Right lobe of liver (tissue), 6 donors: ENCODE measurements at regions not wholly inside any gene's neighbourhood (a gene's known extent, or its start where the extent isn't known, plus 50 kb on each side); places are given as distances from the start of the nearest gene placed in this dataset.

ENCODE experiments used
- ATAC-seq, 4 donors: fragments of 200-7000 bp; cut with Tn5 transposase; one replicate each; pipeline ENCODE4 v1.9.1; 2020; ENCODE audit warnings: mild to moderate bottlenecking in 4 of 4, moderate library complexity in 4 of 4
- DNase-seq, 3 donors: peaks; one replicate each; pipeline ENCODE4 v3.0.0-alpha.2; 2020
- H3K27ac ChIP-seq, 3 donors: fragments of 200-600 bp; one replicate each; pipeline ENCODE4 v1.8.0; 2022
- H3K27me3 ChIP-seq, 2 donors: fragments of 200-600 bp; one replicate each; pipeline ENCODE4 v1.8.0; 2022
- H3K36me3 ChIP-seq, 4 donors: fragments of 200-600 bp; sonication (generic) in 1 of 4; one replicate each; pipeline versions ENCODE4 v1.5.1 to v1.8.0; 2017 to 2022; ENCODE audit warnings: control low read depth in 1 of 4
- H3K4me1 ChIP-seq, 4 donors: fragments of 200-600 bp; sonication (generic) in 1 of 4; one replicate each; pipeline versions ENCODE4 v1.5.1 to v1.8.0; 2017 to 2022; ENCODE audit warnings: control low read depth in 1 of 4
- H3K4me3 ChIP-seq, 3 donors: fragments of 200-600 bp; one replicate each; pipeline ENCODE4 v1.8.0; 2022
- H3K9me3 ChIP-seq, 4 donors: fragments of 200-600 bp; sonication (generic) in 1 of 4; one replicate each; pipeline versions ENCODE4 v1.5.1 to v1.8.0; 2017 to 2022; ENCODE audit warnings: control low read depth in 1 of 4
- CTCF ChIP-seq, 4 donors: fragments of 200-600 bp in 3 of 4; fragments of 450-650 bp in 1 of 4; IDR thresholded peaks; one replicate each; pipeline versions ENCODE4 v1.5.1 to v1.8.0; 2016 to 2022; ENCODE audit warnings: antibody characterized with exemption in 4 of 4, mild to moderate bottlenecking in 2 of 4
- POLR2A ChIP-seq: fragments of 450-650 bp; IDR thresholded peaks from one replicate; pipeline ENCODE4 v1.6.1; 2017; ENCODE audit warnings: antibody characterized with exemption, mild to moderate bottlenecking
- WGBS: methylation state at CpG from one replicate; pipeline ENCODE4 v1.1.6; 2018; ENCODE audit warnings: low coverage, low lambda C conversion rate; ENCODE audit not compliant: insufficient coverage; ENCODE audit errors: missing lambda C conversion rate; 5-methylcytosine and 5-hydroxymethylcytosine counted together
- intact Hi-C, 2 donors: fragments of 100-400 bp; cut with DNase I; formaldehyde crosslinking; loops; one replicate each; pipeline versions ENCODE4 v1.11.2 to v1.14.1; 2022
- donor health status: DM: no; HTN: yes; CAD: no.
- donor health status: DM: no; HTN: no; CAD: no.
- donor health status: DM: no; HTN: no; CAD: no.
- donor health status: DM: no; HTN: yes; CAD: no.
- donor health status: DM: no; HTN: yes; CAD: no.

- no peak for TF ChIP-seq POLR2A
- TF ChIP-seq CTCF (IDR thresholded peaks at IDR 0.05): no peak
- DNase-seq: no peak
- H3K36me3 ChIP-seq: no peaks in the 10 kb centered on the region
- intact Hi-C loops: no loop called here
- H3K4me3 ChIP-seq: no peak overlapping the region
- H3K9me3 ChIP-seq: no peaks in the 10 kb centered on the region
- H3K27ac ChIP-seq: no peak overlapping the region
- ATAC-seq: no peak
- 55% methylated on average over 2 of the region's 2 CpGs for whole genome bisulfite sequencing
- H3K4me1 ChIP-seq: no peaks in the 10 kb centered on the region
- H3K27me3 ChIP-seq: no peaks in the 10 kb centered on the region
Measured at GRCh38 chr12:23083267-23083666, 458.3 kb downstream of the ETNK1 start.

DNA sequence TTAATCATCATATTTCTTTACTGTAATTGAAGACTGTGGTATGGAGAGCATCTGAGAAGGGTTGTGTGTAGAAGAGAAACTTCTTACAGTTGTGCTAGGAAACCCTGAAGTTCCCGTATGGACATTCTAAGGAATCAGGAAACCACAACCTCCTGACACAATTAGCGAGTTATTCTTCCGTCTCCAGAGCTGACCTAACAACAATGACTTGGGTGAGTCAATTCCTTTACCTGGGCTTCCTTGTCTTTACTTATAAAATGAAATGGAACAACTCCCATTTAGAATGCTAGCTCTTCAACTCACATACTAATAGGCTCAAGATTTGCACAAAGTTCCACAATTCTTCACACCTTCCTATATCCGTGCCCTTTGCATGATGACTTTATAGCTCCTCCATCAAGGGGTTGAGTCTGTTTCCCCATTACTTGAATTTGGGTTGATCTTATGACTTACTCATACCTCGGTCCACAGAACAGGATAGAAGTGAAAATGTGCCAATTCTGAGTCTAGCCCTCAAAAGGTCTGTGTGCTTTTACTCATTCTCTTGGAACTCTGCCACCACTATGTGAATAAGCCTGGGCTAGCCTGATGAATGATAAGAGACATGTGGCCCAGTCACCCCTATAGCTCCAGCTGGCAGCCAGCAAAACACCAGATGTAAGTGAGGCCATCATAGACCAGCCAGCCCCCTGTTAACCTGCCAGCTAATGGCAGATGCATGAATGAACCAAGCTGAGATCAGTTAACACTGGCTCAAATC is 459.4 kb downstream of the ETNK1 start:
- peak in 2 of 4 donors; percentile 70 to 98 for ATAC-seq
- TF ChIP-seq CTCF (IDR thresholded peaks at IDR 0.05): no peak
- no peak for TF ChIP-seq POLR2A

DNA sequence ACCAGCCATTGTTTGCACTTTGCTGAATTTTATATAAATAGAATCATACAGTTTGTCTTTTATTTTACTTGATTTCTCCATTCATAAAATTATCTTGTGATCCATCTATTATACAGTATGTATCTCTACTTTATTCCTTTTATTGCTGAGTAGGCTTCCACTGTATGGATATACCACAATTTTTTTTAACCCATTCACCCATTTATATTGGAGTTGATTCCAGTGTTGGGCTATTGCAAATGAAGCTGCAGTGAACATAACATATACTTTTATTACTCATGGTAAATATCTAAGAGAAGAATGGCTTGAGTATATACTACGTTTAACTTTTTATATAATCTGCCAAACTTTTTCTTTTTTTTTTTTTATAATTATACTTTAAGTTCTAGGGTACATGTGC is 463.6 kb downstream of the ETNK1 start:
- Histone ChIP-seq H3K4me1 (no peaks in the 10 kb centered on the region), H3K36me3 (no peaks in the 10 kb centered on the region), H3K27me3 (no peaks in the 10 kb centered on the region), H3K27ac (no peak overlapping the region), H3K4me3 (no peak overlapping the region), H3K9me3 (no peaks in the 10 kb centered on the region)
- WGBS: 50% methylated on average over 1 of the region's 1 CpG
- no peak for ATAC-seq
- no peak for TF ChIP-seq CTCF (IDR thresholded peaks at IDR 0.05)
- no peak for TF ChIP-seq POLR2A
- intact Hi-C loops: no loop called here
- no peak for DNase-seq

More for the DNA sequence above, 459.4 kb downstream of the ETNK1 start:
- H3K4me1 ChIP-seq: no peaks in the 10 kb centered on the region
- WGBS: 83% methylated on average over 4 of the region's 5 CpGs
- H3K9me3 ChIP-seq: no peaks in the 10 kb centered on the region
- intact Hi-C loops: no loop called here
- no peaks in the 10 kb centered on the region for H3K27me3 ChIP-seq
- H3K4me3 ChIP-seq: no peak overlapping the region
- H3K36me3 ChIP-seq: no peaks in the 10 kb centered on the region
- DNase-seq: peak in 1 of 3 donors; percentile 14
- H3K27ac ChIP-seq: no peak overlapping the region

GRCh38 chr12:23093488-23093887 is 468.5 kb downstream of the ETNK1 start:
- H3K27ac ChIP-seq: no peak overlapping the region
- no peak for ATAC-seq
- H3K27me3 ChIP-seq: no peaks in the 10 kb centered on the region
- no peaks in the 10 kb centered on the region for H3K9me3 ChIP-seq
- H3K4me1 ChIP-seq: no peaks in the 10 kb centered on the region
- no peaks in the 10 kb centered on the region for H3K36me3 ChIP-seq
- intact Hi-C loops: no loop called here
- WGBS: 78% methylated on average over 2 of the region's 2 CpGs
- no peak for TF ChIP-seq CTCF (IDR thresholded peaks at IDR 0.05)
- TF ChIP-seq POLR2A: no peak
- no peak for DNase-seq
- no peak overlapping the region for H3K4me3 ChIP-seq
